H1 (cell line): ENCODE measurements at regions not wholly inside any gene's neighbourhood (a gene's known extent, or its start where the extent isn't known, plus 50 kb on each side); places are given as distances from the start of the nearest gene placed in this dataset.

Source experiments
- CBX5 ChIP-seq: fragments of 300-800, 300-1000 bp; sonication (generic); IDR thresholded peaks from 2 replicates; pipeline ENCODE4 v1.7.1; 2016; ENCODE audit warnings: antibody characterized with exemption, low read length, low read depth
- TAF1 ChIP-seq: IDR thresholded peaks from 2 replicates; pipeline ENCODE4 v1.6.1; 2011; ENCODE audit warnings: mild to moderate bottlenecking, low read depth, low read length
- TF ChIP-seq, protein P1 (sequence below): fragments of 300-600 bp; sonication (generic); IDR thresholded peaks from 2 replicates; pipeline ENCODE4 v1.7.1; 2012; ENCODE audit warnings: low read length, moderate library complexity, mild to moderate bottlenecking, inconsistent platforms; ENCODE audit not compliant: insufficient replicate concordance

DNA sequence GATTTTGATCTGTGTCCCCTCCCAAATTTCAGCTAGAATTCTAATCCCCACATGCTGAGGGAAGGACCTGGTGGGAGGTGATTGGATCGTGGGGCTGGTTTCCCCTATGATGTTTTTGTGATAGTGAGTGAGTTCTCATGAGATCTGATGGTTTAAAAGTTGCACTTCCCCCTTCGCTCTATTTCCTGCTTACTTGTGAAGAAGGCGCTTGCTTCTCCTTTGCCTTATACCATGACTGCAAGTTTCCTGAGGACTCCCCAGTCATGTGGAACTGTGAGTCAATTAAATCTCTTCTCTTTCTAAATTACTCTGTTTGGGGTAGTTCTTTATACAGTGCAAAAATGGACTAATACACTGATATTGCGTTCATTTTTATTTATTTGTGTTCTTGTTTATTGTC is 636.8 kb upstream of the LINC00305 start (continued):
- TF ChIP-seq, protein P1, sequence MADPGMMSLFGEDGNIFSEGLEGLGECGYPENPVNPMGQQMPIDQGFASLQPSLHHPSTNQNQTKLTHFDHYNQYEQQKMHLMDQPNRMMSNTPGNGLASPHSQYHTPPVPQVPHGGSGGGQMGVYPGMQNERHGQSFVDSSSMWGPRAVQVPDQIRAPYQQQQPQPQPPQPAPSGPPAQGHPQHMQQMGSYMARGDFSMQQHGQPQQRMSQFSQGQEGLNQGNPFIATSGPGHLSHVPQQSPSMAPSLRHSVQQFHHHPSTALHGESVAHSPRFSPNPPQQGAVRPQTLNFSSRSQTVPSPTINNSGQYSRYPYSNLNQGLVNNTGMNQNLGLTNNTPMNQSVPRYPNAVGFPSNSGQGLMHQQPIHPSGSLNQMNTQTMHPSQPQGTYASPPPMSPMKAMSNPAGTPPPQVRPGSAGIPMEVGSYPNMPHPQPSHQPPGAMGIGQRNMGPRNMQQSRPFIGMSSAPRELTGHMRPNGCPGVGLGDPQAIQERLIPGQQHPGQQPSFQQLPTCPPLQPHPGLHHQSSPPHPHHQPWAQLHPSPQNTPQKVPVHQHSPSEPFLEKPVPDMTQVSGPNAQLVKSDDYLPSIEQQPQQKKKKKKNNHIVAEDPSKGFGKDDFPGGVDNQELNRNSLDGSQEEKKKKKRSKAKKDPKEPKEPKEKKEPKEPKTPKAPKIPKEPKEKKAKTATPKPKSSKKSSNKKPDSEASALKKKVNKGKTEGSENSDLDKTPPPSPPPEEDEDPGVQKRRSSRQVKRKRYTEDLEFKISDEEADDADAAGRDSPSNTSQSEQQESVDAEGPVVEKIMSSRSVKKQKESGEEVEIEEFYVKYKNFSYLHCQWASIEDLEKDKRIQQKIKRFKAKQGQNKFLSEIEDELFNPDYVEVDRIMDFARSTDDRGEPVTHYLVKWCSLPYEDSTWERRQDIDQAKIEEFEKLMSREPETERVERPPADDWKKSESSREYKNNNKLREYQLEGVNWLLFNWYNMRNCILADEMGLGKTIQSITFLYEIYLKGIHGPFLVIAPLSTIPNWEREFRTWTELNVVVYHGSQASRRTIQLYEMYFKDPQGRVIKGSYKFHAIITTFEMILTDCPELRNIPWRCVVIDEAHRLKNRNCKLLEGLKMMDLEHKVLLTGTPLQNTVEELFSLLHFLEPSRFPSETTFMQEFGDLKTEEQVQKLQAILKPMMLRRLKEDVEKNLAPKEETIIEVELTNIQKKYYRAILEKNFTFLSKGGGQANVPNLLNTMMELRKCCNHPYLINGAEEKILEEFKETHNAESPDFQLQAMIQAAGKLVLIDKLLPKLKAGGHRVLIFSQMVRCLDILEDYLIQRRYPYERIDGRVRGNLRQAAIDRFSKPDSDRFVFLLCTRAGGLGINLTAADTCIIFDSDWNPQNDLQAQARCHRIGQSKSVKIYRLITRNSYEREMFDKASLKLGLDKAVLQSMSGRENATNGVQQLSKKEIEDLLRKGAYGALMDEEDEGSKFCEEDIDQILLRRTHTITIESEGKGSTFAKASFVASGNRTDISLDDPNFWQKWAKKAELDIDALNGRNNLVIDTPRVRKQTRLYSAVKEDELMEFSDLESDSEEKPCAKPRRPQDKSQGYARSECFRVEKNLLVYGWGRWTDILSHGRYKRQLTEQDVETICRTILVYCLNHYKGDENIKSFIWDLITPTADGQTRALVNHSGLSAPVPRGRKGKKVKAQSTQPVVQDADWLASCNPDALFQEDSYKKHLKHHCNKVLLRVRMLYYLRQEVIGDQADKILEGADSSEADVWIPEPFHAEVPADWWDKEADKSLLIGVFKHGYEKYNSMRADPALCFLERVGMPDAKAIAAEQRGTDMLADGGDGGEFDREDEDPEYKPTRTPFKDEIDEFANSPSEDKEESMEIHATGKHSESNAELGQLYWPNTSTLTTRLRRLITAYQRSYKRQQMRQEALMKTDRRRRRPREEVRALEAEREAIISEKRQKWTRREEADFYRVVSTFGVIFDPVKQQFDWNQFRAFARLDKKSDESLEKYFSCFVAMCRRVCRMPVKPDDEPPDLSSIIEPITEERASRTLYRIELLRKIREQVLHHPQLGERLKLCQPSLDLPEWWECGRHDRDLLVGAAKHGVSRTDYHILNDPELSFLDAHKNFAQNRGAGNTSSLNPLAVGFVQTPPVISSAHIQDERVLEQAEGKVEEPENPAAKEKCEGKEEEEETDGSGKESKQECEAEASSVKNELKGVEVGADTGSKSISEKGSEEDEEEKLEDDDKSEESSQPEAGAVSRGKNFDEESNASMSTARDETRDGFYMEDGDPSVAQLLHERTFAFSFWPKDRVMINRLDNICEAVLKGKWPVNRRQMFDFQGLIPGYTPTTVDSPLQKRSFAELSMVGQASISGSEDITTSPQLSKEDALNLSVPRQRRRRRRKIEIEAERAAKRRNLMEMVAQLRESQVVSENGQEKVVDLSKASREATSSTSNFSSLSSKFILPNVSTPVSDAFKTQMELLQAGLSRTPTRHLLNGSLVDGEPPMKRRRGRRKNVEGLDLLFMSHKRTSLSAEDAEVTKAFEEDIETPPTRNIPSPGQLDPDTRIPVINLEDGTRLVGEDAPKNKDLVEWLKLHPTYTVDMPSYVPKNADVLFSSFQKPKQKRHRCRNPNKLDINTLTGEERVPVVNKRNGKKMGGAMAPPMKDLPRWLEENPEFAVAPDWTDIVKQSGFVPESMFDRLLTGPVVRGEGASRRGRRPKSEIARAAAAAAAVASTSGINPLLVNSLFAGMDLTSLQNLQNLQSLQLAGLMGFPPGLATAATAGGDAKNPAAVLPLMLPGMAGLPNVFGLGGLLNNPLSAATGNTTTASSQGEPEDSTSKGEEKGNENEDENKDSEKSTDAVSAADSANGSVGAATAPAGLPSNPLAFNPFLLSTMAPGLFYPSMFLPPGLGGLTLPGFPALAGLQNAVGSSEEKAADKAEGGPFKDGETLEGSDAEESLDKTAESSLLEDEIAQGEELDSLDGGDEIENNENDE, result no peak
- TF ChIP-seq TAF1 (no peak), CBX5 (no peak)
- TF ChIP-seq, all 59 proteins: peak for 0
